HG02884 (cell line): ENCODE measurements at regions not wholly inside any gene's neighbourhood (a gene's known extent, or its start where the extent isn't known, plus 50 kb on each side); places are given as distances from the start of the nearest gene placed in this dataset.
"Not testable (repeated sequence)": the region's sequence is repeated elsewhere in the genome, so short reads cannot be mapped to it uniquely, and the experiment has no call there.

Source experiments
- ATAC-seq: cut with Tn5 transposase; IDR thresholded peaks from one replicate; pipeline ENCODE4 v1.9.1; 2021; ENCODE audit warnings: mild to moderate bottlenecking, moderate library complexity; ENCODE audit not compliant: unreplicated experiment

- ATAC-seq, result no peak
These were observed 674.2 kb upstream of the MANEA start for GRCh38 chr6:94902974-94903628.

- no peak for ATAC-seq
These were observed 678.1 kb upstream of the MANEA start for GRCh38 chr6:94899191-94899590.

- no peak for ATAC-seq
These were observed 683.0 kb upstream of the MANEA start for GRCh38 chr6:94894300-94894699.

GRCh38 chr6:94893327-94893726 lies 684.0 kb upstream of the MANEA start:
- no peak for ATAC-seq

GRCh38 chr6:94873819-94874218 lies 703.5 kb upstream of the MANEA start:
- not testable (repeated sequence) for ATAC-seq

DNA sequence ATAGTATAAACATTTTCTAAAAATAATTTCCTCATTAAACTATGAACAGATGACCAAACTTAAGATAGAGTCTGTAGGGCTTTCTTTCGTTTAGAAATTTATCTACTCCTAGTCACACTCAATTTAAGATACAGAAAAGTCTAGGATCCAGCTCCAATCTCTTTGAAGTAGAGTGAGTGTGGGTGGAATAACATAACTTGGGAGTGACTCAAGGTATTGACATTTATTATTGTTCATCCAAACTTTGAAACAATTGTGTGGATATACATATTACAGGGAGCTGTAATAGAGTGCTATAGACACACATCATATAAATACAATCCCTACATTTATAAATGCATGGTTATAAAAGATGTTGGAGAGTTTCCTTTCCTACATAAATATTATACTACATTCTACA lies 715.2 kb upstream of the MANEA start:
- no peak for ATAC-seq

DNA sequence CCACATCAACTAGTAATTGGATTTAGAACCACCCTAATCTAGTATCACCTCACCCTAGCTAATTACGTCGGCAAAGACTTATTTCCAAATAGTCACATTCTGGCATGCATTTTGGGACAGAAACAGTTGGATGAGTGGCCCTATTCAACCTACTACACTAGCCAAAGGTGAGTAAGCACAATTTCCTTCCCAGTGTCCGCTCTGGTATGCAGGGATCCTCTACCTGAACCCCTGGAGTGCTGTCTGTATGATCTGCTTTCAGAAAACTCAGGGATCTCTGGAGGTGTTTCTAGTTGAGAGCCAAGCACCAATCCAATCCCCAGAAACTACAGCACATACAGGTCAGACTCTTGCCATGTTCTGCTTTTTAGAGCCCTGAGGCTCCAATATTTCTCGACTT lies 717.4 kb upstream of the MANEA start:
- ATAC-seq, result no peak

- ATAC-seq, result not testable (repeated sequence)
These were observed 720.3 kb upstream of the MANEA start for GRCh38 chr6:94856999-94857398.

DNA sequence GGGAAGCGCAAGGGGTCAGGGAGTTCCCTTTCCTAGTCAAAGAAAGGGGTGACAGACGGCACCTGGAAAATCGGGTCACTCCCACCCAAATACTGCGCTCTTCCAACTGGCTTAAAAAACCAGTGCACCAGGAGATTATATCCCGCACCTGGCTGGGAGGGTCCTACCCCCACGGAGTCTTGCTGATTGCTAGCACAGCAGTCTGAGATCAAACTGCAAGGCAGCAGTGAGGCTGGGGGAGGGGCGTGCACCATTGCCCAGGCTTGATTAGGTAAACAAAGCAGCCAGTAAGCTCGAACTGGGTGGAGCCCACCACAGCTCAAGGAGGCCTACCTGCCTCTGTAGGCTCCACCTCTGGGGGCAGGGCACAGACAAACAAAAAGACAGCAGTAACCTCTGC lies 726.0 kb upstream of the MANEA start:
- not testable (repeated sequence) for ATAC-seq

DNA sequence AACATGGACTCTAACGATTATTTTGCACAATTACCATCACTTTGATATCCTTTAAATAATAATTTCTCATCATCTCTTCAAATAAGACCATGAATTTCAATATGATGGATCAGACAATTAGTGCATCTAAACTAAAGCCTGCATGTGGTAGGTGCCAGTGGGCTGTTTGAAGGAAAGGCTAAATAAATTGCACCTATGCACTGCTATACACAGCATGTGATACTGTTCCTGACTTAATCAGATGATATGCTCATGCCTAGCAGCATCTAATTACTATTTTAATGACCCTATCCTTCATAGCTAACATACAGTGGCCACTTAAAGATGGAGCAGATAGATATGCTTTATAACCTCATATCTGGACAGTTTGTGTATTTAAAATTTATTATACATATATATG lies 731.6 kb upstream of the MANEA start:
- ATAC-seq, result no peak

DNA sequence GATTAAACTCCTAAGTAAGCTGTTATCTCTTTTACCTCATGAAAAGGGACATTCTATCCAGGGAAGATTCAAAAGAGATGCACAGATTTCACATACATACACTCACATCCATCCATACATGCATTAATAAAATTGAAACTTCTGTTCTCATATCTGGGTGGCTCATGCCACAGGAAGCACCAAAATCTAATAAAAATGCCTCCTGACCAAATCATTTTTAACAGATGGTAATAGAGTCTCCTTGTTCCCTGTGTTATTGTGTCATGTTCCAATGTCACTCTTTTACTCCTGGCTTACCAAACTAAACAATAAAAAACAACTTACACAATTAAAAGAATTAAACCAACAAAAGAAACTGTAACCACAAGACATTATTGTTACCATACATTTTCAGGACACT lies 742.1 kb upstream of the MANEA start:
- ATAC-seq, result no peak

GRCh38 chr6:94813806-94814205 lies 763.5 kb upstream of the MANEA start:
- ATAC-seq, result no peak

GRCh38 chr6:94801344-94801743 lies 776.0 kb upstream of the MANEA start:
- ATAC-seq, result no peak

- ATAC-seq, result no peak
These were observed 791.8 kb upstream of the MANEA start for GRCh38 chr6:94785514-94785913.

DNA sequence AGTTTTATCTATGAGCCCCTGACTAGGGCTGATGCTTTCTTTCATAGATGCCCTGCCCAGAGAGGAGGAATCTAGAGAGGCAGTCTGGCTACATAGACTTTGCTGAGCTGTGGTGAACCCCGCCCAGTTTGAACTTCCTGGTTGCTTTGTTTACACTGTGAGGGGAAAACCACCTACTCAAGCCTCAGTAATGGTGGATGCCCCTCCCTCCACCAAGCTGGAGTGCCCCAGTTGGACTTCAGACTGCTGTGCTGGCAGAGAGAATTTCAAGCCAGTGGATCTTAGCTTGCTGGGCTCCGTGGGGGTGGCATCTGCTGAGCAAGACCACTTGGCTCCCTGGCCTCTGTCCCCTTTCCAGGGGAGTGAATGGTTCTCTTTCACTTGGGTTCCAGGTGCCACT lies 792.3 kb upstream of the MANEA start:
- not testable (repeated sequence) for ATAC-seq

- ATAC-seq, result no peak
These were observed 808.1 kb upstream of the MANEA start for GRCh38 chr6:94769197-94769596.

GRCh38 chr6:94751641-94752329 lies 825.5 kb upstream of the MANEA start:
- peak; percentile 92 for ATAC-seq

DNA sequence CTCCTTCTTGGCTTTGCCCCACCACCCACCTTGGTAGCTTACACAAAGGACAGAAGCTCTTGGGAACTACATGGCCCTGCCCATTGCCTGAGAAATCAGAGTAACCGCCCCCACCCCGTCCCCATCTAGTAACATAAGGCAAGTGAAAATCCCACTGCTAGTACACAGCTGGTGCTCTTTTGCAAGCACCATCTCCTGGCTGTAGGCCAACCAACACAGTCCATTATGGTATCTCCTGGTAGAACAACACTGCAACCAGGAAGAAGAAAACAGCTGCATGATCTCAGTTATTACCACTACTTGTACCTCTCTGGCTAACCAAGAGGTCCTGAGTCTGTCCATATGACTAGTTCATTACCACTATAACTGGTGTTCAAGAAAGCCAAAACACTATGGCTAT lies 841.1 kb upstream of the MANEA start:
- no peak for ATAC-seq

- ATAC-seq, result no peak
These were observed 842.1 kb upstream of the MANEA start for GRCh38 chr6:94735270-94735669.

DNA sequence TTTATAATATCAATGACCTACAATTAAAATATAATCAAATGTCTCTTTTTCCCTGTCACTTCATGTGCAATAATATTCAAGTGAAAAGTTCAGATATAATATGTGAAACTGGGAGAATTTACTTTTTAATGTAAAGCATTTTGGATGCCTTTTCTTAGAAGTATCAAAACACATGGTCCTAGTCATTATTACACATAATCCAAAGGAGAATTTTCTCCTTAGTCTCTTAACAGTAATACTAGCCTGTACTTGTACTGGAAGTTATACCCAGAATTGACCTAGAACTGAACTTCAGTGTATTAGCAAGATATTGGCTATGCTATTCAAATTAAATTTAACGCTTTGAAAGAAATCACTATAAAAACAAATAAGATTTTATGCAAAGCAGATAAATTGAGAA lies 842.6 kb upstream of the MANEA start:
- ATAC-seq, result no peak

DNA sequence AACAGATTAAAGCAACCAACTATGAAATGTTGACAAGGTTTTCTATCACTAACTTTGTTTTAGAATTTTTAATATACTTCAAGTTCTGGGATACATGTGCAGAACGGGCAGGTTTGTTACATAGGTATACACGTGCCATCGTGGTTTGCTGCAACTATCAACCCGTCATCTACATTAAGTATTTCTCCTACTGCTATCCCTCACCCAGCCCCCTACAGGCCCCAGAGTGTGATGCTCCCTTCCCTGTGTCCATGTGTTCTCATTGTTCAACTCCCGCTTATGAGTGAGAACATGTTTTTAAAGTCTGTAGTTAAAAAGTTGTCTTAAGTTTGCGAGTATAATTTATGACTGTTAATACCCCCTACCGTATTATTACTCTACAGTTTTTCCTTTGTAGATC lies 844.3 kb upstream of the MANEA start:
- no peak for ATAC-seq

- ATAC-seq, result no peak
These were observed 849.6 kb upstream of the MANEA start for GRCh38 chr6:94727710-94728109.

DNA sequence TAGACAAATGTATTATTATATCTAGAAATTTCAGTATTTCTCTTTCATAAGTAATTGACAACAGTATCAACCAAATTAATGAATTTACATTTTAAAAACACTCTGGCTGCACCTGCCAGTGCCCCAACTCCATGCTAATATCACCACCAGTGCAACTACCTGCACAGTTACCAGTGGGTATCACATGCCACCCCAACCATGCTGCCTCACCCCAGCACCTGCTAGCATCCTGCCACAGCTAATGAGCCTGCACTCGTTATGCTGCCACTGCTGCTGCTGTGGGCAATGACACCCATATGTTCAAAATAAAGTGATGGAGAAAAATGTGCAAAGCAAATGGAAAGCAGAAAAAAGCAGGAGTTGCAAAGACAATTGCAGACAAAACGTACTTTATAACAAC lies 855.9 kb upstream of the MANEA start:
- no peak for ATAC-seq
